SK-N-DZ (cell line): ENCODE measurements at regions not wholly inside any gene's neighbourhood (a gene's known extent, or its start where the extent isn't known, plus 50 kb on each side); places are given as distances from the start of the nearest gene placed in this dataset.
A peak's percentile ranks its signal among the peaks of the same experiment; 100 is the strongest.

ENCODE experiments used
- DNase-seq: peaks from one replicate; pipeline ENCODE4 v3.0.0-alpha.2; 2015; ENCODE audit warnings: low spot score

GRCh38 chr3:53956586-53956985 lies 64.9 kb upstream of the SELENOK start:
- no peak for DNase-seq

GRCh38 chr3:53949541-53949940 lies 57.9 kb upstream of the SELENOK start:
- peak; percentile 83 for DNase-seq

GRCh38 chr3:53948174-53948573 lies 56.5 kb upstream of the SELENOK start:
- DNase-seq, result no peak

- DNase-seq, result no peak
Observed at GRCh38 chr3:53944028-53944427, 52.4 kb upstream of the SELENOK start.

- DNase-seq, result no peak
Observed at GRCh38 chr3:53941950-53942349, 50.3 kb upstream of the SELENOK start.
